PC-3 (cell line): ENCODE measurements at regions not wholly inside any gene's neighbourhood (a gene's known extent, or its start where the extent isn't known, plus 50 kb on each side); places are given as distances from the start of the nearest gene placed in this dataset.
"Not testable (repeated sequence)": the region's sequence is repeated elsewhere in the genome, so short reads cannot be mapped to it uniquely, and the experiment has no call there.

Source experiments
- ATAC-seq: fragments of 200-7000 bp; cut with Tn5 transposase; 2 replicates; pipeline ENCODE4 v1.9.1; 2020; ENCODE audit warnings: mild to moderate bottlenecking, moderate library complexity
- BruUV-seq: library from RNA; stranded (reverse); fragments of 400-500 nt; replicated peaks from 2 replicates; lab custom pipeline; 2021; lab: Mats Ljungman, UMichigan
- CTCF ChIA-PET: fragments of 300-600 bp; sonication (Branson Sonifier 250); formaldehyde crosslinking; loops from one replicate; lab custom pipeline; 2022; ENCODE audit warnings: antibody characterized with exemption; lab: Charles Lee
- POLR2A ChIA-PET: fragments of 300-600 bp; sonication (Branson Sonifier 250); formaldehyde crosslinking; loops from one replicate; lab custom pipeline; 2022; ENCODE audit warnings: antibody characterized with exemption; ENCODE audit not compliant: unreplicated experiment; lab: Charles Lee
- DNase-seq: peaks from one replicate; pipeline ENCODE4 v3.0.0-alpha.2; 2015
- H2AFZ ChIP-seq: fragments of 300-600 bp; sonication (generic); 2 replicates; pipeline ENCODE4 v1.6.0; 2016; ENCODE audit warnings: antibody characterized with exemption, low read length
- H3F3A ChIP-seq: fragments of 300-600 bp; sonication (generic); one replicate; pipeline ENCODE4 v1.6.0; 2017; ENCODE audit warnings: antibody characterized with exemption, low read length, control low read depth, mild to moderate bottlenecking; ENCODE audit not compliant: unreplicated experiment
- H3K27ac ChIP-seq: fragments of 300-600 bp; sonication (generic); 2 replicates; pipeline ENCODE4 v1.5.1; 2016; ENCODE audit warnings: mild to moderate bottlenecking, low read length
- H3K27me3 ChIP-seq: fragments of 300-600 bp; sonication (generic); 2 replicates; pipeline ENCODE4 v1.6.1; 2016; ENCODE audit warnings: low read length, mixed read lengths
- H3K36me3 ChIP-seq: fragments of 300-600 bp; sonication (generic); 2 replicates; pipeline ENCODE4 v1.6.1; 2016; ENCODE audit warnings: low read depth, mixed run types, low read length, mixed read lengths
- H3K4me1 ChIP-seq: fragments of 300-600 bp; sonication (generic); 2 replicates; pipeline ENCODE4 v1.5.1; 2016; ENCODE audit warnings: low read length; ENCODE audit not compliant: insufficient read depth
- H3K4me2 ChIP-seq: fragments of 300-600 bp; sonication (generic); 2 replicates; pipeline ENCODE4 v1.6.0; 2016; ENCODE audit warnings: low read length
- H3K4me3 ChIP-seq: fragments of 300-600 bp; sonication (generic); 2 replicates; pipeline ENCODE4 v1.5.1; 2016; ENCODE audit warnings: mild to moderate bottlenecking, low read length, mixed read lengths
- H3K79me2 ChIP-seq: fragments of 300-600 bp; sonication (generic); 2 replicates; pipeline ENCODE4 v1.6.1; 2017; ENCODE audit warnings: low read length, mixed read lengths
- H3K9ac ChIP-seq: fragments of 300-600 bp; sonication (generic); 2 replicates; pipeline ENCODE4 v1.6.0; 2016; ENCODE audit warnings: mild to moderate bottlenecking, low read length
- H3K9me2 ChIP-seq: fragments of 300-600 bp; sonication (generic); replicated peaks from 2 replicates; pipeline ENCODE4 v1.6.1; 2016; ENCODE audit warnings: mixed run types, low read length, mixed read lengths
- H3K9me3 ChIP-seq: fragments of 300-600 bp; sonication (generic); 2 replicates; pipeline ENCODE4 v1.6.1; 2016; ENCODE audit warnings: low read length, mixed read lengths
- H4K20me1 ChIP-seq: fragments of 300-600 bp; sonication (generic); 2 replicates; pipeline ENCODE4 v1.6.1; 2016; ENCODE audit warnings: low read length, mixed read lengths
- EZH2 ChIP-seq: fragments of 300-600 bp; sonication (generic); IDR thresholded peaks from one replicate; pipeline ENCODE4 v1.6.1; 2017; ENCODE audit warnings: antibody characterized with exemption, mild to moderate bottlenecking, low read length; ENCODE audit not compliant: unreplicated experiment
- EZH2phosphoT487 ChIP-seq: fragments of 300-600 bp; sonication (generic); IDR thresholded peaks from 2 replicates; pipeline ENCODE4 v1.6.1; 2018; ENCODE audit warnings: mild to moderate bottlenecking, antibody characterized with exemption, low read length, borderline replicate concordance
- intact Hi-C: fragments of 100-400 bp; cut with micrococcal nuclease; formaldehyde crosslinking; loops from 2 replicates; pipeline ENCODE4 v1.9.0; 2023
- TF ChIP-seq, protein P1 (sequence below): fragments of 300-600 bp; sonication (generic); conservative IDR thresholded peaks from 2 replicates; pipeline ENCODE4 v1.5.1; 2017; ENCODE audit warnings: antibody characterized with exemption, low read depth, mild to moderate bottlenecking, low read length

DNA sequence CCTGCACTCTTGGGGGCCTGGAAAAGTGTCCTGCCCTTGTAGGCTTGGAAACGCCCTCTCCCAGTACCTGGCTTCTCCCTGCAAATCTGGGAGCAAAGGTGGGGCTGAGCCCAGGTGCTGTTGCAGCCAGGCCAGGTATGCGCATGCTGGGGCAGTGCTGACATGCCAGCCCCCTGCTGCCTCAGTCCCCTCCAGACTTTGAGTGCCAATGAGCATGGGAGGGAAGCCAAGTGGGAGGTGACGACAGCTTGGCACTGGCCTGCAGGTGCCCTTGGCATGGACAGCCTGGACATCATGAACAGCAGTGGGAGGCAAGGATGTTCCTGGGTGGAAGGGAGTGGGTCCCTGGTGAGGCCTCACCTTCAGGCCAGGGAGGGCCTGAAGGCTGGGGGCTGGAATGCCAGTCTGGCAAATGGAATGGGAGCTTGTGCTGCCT lies 1494.4 kb upstream of the NUDT12 start:
- H3K27me3 ChIP-seq = no peaks in the 10 kb centered on the region
- H2AFZ ChIP-seq = no peak overlapping the region
- intact Hi-C loops = no loop called here
- TF ChIP-seq, protein P1, sequence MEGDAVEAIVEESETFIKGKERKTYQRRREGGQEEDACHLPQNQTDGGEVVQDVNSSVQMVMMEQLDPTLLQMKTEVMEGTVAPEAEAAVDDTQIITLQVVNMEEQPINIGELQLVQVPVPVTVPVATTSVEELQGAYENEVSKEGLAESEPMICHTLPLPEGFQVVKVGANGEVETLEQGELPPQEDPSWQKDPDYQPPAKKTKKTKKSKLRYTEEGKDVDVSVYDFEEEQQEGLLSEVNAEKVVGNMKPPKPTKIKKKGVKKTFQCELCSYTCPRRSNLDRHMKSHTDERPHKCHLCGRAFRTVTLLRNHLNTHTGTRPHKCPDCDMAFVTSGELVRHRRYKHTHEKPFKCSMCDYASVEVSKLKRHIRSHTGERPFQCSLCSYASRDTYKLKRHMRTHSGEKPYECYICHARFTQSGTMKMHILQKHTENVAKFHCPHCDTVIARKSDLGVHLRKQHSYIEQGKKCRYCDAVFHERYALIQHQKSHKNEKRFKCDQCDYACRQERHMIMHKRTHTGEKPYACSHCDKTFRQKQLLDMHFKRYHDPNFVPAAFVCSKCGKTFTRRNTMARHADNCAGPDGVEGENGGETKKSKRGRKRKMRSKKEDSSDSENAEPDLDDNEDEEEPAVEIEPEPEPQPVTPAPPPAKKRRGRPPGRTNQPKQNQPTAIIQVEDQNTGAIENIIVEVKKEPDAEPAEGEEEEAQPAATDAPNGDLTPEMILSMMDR = no peak
- TF ChIP-seq EZH2phosphoT487 (no peak), EZH2 (no peak)
- POLR2A ChIA-PET = no interaction called here
- no peak overlapping the region for H3K4me2 ChIP-seq
- H3K9ac ChIP-seq = no peak overlapping the region
- H3F3A ChIP-seq = no peaks in the 10 kb centered on the region
- no peaks in the 10 kb centered on the region; the same call in 1 of the 2 replicates for H3K9me3 ChIP-seq
- ATAC-seq (no peak), DNase-seq (no peak)
- no peak overlapping the region for H3K27ac ChIP-seq
- H4K20me1 ChIP-seq = no peaks in the 10 kb centered on the region
- H3K36me3 ChIP-seq = no peaks in the 10 kb centered on the region
- CTCF ChIA-PET = no interaction called here
- H3K79me2 ChIP-seq = no peaks in the 10 kb centered on the region
- no peaks in the 10 kb centered on the region for H3K4me1 ChIP-seq
- no peaks in the 10 kb centered on the region for H3K9me2 ChIP-seq
- no peak overlapping the region for H3K4me3 ChIP-seq
- BruUV-seq = no TSS peak

DNA sequence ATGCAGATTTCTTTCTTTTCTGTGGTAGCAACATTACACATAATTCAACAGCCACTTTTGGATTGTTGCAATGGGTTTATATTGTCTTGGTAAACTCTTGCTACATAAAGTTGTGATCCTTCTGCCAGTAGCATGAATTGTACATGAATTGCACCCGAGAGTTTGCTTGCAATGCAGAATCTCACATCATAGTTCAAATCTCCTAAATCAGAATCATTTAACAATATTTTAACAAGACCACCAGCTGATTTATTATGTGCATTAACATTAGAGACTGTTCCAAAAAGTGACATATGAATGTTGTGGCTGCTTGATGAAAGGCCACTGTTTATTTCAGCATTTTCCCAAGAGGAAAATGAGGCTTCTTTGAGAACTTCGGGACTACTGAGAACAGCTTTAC lies 1491.8 kb upstream of the NUDT12 start:
- Histone ChIP-seq H3K9me3 (no peaks in the 10 kb centered on the region; the same call in 1 of the 2 replicates), H3F3A (no peaks in the 10 kb centered on the region), H3K79me2 (no peaks in the 10 kb centered on the region), H3K4me1 (no peaks in the 10 kb centered on the region), H4K20me1 (no peaks in the 10 kb centered on the region), H2AFZ (no peak overlapping the region), H3K9me2 (no peaks in the 10 kb centered on the region), H3K27me3 (no peaks in the 10 kb centered on the region), H3K27ac (no peak overlapping the region), H3K9ac (no peak overlapping the region), H3K4me2 (no peak overlapping the region), H3K36me3 (no peaks in the 10 kb centered on the region), H3K4me3 (no peak overlapping the region)
- no peak for TF ChIP-seq EZH2
- TF ChIP-seq, protein P1 = no peak
- TF ChIP-seq EZH2phosphoT487 = no peak
- ATAC-seq = no peak
- POLR2A ChIA-PET = no interaction called here
- BruUV-seq = no TSS peak
- no peak for DNase-seq
- CTCF ChIA-PET = no interaction called here
- intact Hi-C loops = no loop called here

DNA sequence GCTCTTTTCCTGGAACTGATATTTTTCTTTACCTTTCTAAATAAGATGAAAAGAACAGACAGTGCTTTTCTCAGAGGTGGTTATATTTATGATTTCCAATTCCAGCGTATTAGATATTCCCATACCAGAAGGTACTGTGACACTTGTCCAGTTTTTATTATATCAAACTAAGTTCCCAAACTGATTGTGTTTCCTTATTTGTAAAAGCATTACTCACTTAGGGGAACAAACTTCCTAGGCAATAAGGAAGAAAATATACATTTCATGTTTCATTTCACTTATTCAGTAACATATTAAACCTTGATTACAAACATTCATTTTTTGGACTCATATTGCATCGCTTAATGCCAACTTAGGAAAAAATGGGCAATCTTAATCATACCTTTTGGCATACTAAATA lies 1480.0 kb upstream of the NUDT12 start:
- Histone ChIP-seq H3K79me2 (no peaks in the 10 kb centered on the region), H3K9me3 (no peaks in the 10 kb centered on the region), H3K36me3 (no peaks in the 10 kb centered on the region), H3K27me3 (no peaks in the 10 kb centered on the region), H2AFZ (no peak overlapping the region), H3K9ac (no peak overlapping the region), H3K4me2 (no peak overlapping the region), H3K27ac (no peak overlapping the region), H4K20me1 (no peaks in the 10 kb centered on the region), H3K4me1 (no peaks in the 10 kb centered on the region), H3F3A (no peaks in the 10 kb centered on the region), H3K4me3 (no peak overlapping the region), H3K9me2 (no peaks in the 10 kb centered on the region)
- ChIA-PET CTCF (no interaction called here), POLR2A (no interaction called here)
- ATAC-seq = no peak
- TF ChIP-seq EZH2phosphoT487 (no peak), EZH2 (no peak)
- TF ChIP-seq, protein P1 = no peak
- intact Hi-C loops = no loop called here
- BruUV-seq = no TSS peak
- DNase-seq = no peak

- H3K9me3 ChIP-seq, H3K4me2 ChIP-seq, H3F3A ChIP-seq, H3K4me1 ChIP-seq, POLR2A ChIA-PET, H3K79me2 ChIP-seq, H4K20me1 ChIP-seq, DNase-seq, H3K27me3 ChIP-seq, H3K4me3 ChIP-seq, H3K9me2 ChIP-seq, H2AFZ ChIP-seq, ATAC-seq, H3K27ac ChIP-seq, H3K9ac ChIP-seq, intact Hi-C loops, H3K36me3 ChIP-seq, BruUV-seq: not testable (repeated sequence)
- CTCF ChIA-PET = interaction anchor here (0.7 kb wide), 1 partner anchor 399 kb away, joined by 3 read pairs; no protein-coding TSS in a partner anchor
Measured at GRCh38 chr5:105036814-105037213, 1474.2 kb upstream of the NUDT12 start.
